ENCODE measurements at regions not wholly inside any gene's neighbourhood (a gene's known extent, or its start where the extent isn't known, plus 50 kb on each side); places are given as distances from the start of the nearest gene placed in this dataset.
"Not testable (repeated sequence)": the region's sequence is repeated elsewhere in the genome, so short reads cannot be mapped to it uniquely, and the experiment has no call there.

DNA sequence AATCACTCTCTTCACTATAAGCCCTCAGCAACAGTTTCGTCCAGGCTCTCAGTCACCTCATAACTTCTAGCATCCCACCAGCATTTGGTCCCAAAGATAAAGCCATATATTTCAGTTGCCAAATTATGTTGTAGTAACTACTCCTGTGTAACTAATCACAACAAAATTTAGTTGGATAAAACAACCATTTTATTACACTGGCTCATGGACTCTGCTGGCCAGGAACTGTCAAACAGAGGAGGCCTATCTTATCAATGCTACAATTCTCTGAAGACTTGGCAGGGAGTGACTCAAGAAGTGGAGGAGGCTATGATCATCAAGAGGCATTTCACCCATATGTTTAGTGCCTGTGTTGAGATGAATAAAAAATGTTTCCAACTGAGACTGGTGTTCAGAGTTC, 1082.3 kb upstream of the GJE1 start:
- Mint-ChIP-seq H3K27ac (no peak overlapping the region), H3K36me3 (no peaks in the 10 kb centered on the region), H3K4me1 (no peaks in the 10 kb centered on the region), H3K9me3 (peaks cover 0 to 2% (median 0%) of the 10 kb centered on the region in 3 donors), H3K27me3 (peaks cover 0 to 8% of the 10 kb centered on the region in 2 donors), H3K4me3 (no peak overlapping the region)
- ChIA-PET POLR2A (no interaction called here), CTCF (no interaction called here)
- H3K36me3 ChIP-seq (ENCODE audit: control insufficient read depth in 2 of 2, extremely low read depth in 1 of 2, insufficient read depth in 1 of 2, low read length in 1 of 2): no peaks in the 10 kb centered on the region
- H3K4me3 ChIP-seq (ENCODE audit: control insufficient read depth in 1 of 2, extremely low read depth in 1 of 2, low read length in 1 of 2): no peak overlapping the region
- no CpG with 5 or more reads among the region's 1 CpG for WGBS (ENCODE audit: insufficient coverage)
- H3K9me3 ChIP-seq: no peaks in the 10 kb centered on the region
- DNase-seq (no peak), ATAC-seq (replicated peaks in 1 of 4) (no peak)
- H3K27me3 ChIP-seq (replicated peaks in 1 of 2; ENCODE audit: control insufficient read depth in 2 of 2, extremely low read depth in 1 of 2, insufficient read depth in 2 of 2, low read length in 1 of 2): no peaks in the 10 kb centered on the region
- H3K4me1 ChIP-seq (ENCODE audit: control insufficient read depth in 1 of 2, extremely low read depth in 1 of 2, insufficient read depth in 2 of 2, low read length in 2 of 2): no peaks in the 10 kb centered on the region
- H3K27ac ChIP-seq (ENCODE audit: low read length): no peak overlapping the region

DNA sequence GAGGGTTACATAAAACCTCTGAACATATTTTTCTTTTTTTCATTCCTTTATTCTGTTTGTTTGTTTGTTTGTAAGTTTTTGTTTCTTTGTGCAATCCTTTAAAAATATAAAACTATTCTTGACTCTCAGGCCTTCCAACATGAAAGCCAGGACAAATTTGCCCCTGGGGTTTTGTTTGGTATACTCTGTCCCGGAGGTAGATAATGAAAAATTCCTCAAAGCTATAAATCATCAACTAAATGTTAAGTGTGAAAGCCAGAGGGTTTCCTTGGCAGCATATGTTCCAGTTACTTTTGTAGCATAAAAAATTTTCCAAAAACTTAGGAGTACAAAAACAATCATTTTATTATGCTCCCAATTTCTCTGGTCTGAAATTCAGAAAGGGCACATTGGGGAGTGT, 1084.3 kb upstream of the GJE1 start:
- no peak overlapping the region for H3K27ac Mint-ChIP-seq
- no peak overlapping the region for H3K4me3 Mint-ChIP-seq
- POLR2A ChIA-PET: no interaction called here
- H3K4me3 ChIP-seq (ENCODE audit: control insufficient read depth in 1 of 2, extremely low read depth in 1 of 2, low read length in 1 of 2): no peak overlapping the region
- H3K27ac ChIP-seq (ENCODE audit: low read length): no peak overlapping the region
- DNase-seq: no peak
- no peaks in the 10 kb centered on the region for H3K36me3 ChIP-seq (ENCODE audit: control insufficient read depth in 2 of 2, extremely low read depth in 1 of 2, insufficient read depth in 1 of 2, low read length in 1 of 2)
- H3K36me3 Mint-ChIP-seq: no peaks in the 10 kb centered on the region
- H3K27me3 ChIP-seq (replicated peaks in 1 of 2; ENCODE audit: control insufficient read depth in 2 of 2, extremely low read depth in 1 of 2, insufficient read depth in 2 of 2, low read length in 1 of 2): no peaks in the 10 kb centered on the region
- no peaks in the 10 kb centered on the region for H3K4me1 ChIP-seq (ENCODE audit: control insufficient read depth in 1 of 2, extremely low read depth in 1 of 2, insufficient read depth in 2 of 2, low read length in 2 of 2)
- no peak for ATAC-seq (replicated peaks in 1 of 4)
- WGBS (ENCODE audit: insufficient coverage): no CpG with 5 or more reads among the region's 1 CpG
- H3K9me3 ChIP-seq: no peaks in the 10 kb centered on the region
- peaks cover 0 to 2% (median 0%) of the 10 kb centered on the region in 3 donors for H3K9me3 Mint-ChIP-seq
- H3K4me1 Mint-ChIP-seq: no peaks in the 10 kb centered on the region
- CTCF ChIA-PET: interaction anchor here (0.6 to 0.8 kb wide), 2 partner anchors 13 to 854 kb away, joined by 5 to 6 read pairs; no protein-coding TSS in a partner anchor
- peaks cover 0 to 12% of the 10 kb centered on the region in 2 donors for H3K27me3 Mint-ChIP-seq

DNA sequence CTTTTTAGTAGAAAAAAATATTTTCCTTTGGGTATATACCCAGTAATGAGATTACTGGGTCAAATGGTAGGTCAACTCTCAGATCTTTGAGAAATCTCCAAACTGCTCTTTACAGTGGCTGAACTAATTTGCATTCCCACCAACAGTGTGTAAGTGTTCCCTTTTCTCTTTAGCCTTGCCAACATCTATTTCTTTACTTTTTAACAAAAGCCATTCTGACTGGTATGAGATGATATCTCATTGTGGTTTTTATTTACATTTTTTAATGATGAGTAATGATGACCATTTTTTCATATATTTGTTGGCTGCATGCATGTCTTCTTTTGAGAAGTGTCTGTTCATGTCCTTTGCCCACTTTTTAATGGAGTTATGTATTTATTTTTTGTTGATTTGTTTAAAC, 1086.2 kb upstream of the GJE1 start:
- ATAC-seq (replicated peaks in 1 of 4); H3K27me3 ChIP-seq (replicated peaks in 1 of 2; ENCODE audit: control insufficient read depth in 2 of 2, extremely low read depth in 1 of 2, insufficient read depth in 2 of 2, low read length in 1 of 2); H3K4me3 Mint-ChIP-seq; H3K27ac ChIP-seq (ENCODE audit: low read length); H3K4me1 ChIP-seq (ENCODE audit: control insufficient read depth in 1 of 2, extremely low read depth in 1 of 2, insufficient read depth in 2 of 2, low read length in 2 of 2); H3K4me1 Mint-ChIP-seq; H3K9me3 Mint-ChIP-seq; H3K4me3 ChIP-seq (ENCODE audit: control insufficient read depth in 1 of 2, extremely low read depth in 1 of 2, low read length in 1 of 2); POLR2A ChIA-PET; DNase-seq; H3K27ac Mint-ChIP-seq; H3K36me3 ChIP-seq (ENCODE audit: control insufficient read depth in 2 of 2, extremely low read depth in 1 of 2, insufficient read depth in 1 of 2, low read length in 1 of 2); H3K9me3 ChIP-seq; H3K36me3 Mint-ChIP-seq: not testable (repeated sequence)
- CTCF ChIA-PET: interaction anchor here in 1 of 2 donors (0.8 kb wide), 1 partner anchor 17 kb away, joined by 3 read pairs; no protein-coding TSS in a partner anchor
- peaks cover 0 to 12% of the 10 kb centered on the region in 2 donors for H3K27me3 Mint-ChIP-seq

DNA sequence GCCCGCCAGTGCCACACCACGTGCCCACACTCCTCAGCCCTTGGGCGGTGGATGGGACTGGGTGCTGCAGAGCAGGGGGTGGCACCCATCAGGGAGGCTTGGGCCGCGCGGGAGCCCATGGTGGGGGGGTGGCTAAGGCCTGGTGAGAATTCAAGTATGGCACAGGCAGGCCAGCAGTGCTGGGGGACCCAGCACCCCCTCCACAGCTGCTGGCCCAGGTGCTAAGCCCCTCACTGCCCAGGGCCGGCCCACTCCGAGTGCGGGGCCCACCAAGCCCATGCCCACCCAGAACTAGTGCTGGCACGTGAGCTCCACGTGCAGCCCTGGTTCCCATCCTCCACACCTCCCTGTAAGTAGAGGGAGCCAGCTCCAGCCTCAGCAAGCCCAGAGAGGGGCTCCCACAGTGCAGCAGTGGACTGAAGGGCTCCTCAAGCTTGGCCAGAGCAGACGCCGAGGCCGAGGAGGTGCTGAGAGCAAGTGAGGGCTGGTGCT, 1091.1 kb upstream of the GJE1 start:
- Histone ChIP-seq H3K27me3 (replicated peaks in 1 of 2; ENCODE audit: control insufficient read depth in 2 of 2, extremely low read depth in 1 of 2, insufficient read depth in 2 of 2, low read length in 1 of 2) (no peaks in the 10 kb centered on the region), H3K27ac (ENCODE audit: low read length) (no peak overlapping the region), H3K4me3 (ENCODE audit: control insufficient read depth in 1 of 2, extremely low read depth in 1 of 2, low read length in 1 of 2) (no peak overlapping the region), H3K4me1 (ENCODE audit: control insufficient read depth in 1 of 2, extremely low read depth in 1 of 2, insufficient read depth in 2 of 2, low read length in 2 of 2) (no peaks in the 10 kb centered on the region), H3K9me3 (no peaks in the 10 kb centered on the region), H3K36me3 (ENCODE audit: control insufficient read depth in 2 of 2, extremely low read depth in 1 of 2, insufficient read depth in 1 of 2, low read length in 1 of 2) (no peaks in the 10 kb centered on the region)
- Mint-ChIP-seq H3K4me3 (no peak overlapping the region), H3K27ac (no peak overlapping the region), H3K4me1 (no peaks in the 10 kb centered on the region), H3K27me3 (peaks cover 0 to 4% of the 10 kb centered on the region in 2 donors), H3K9me3 (peaks cover 3 to 11% (median 3%) of the 10 kb centered on the region in 3 donors), H3K36me3 (no peaks in the 10 kb centered on the region)
- DNase-seq: no peak
- ATAC-seq (replicated peaks in 1 of 4): peak in 1 of 4 experiments; percentile 24
- 82% methylated on average over 6 of the region's 14 CpGs for WGBS (ENCODE audit: insufficient coverage)
- ChIA-PET POLR2A (no interaction called here), CTCF (no interaction called here)

DNA sequence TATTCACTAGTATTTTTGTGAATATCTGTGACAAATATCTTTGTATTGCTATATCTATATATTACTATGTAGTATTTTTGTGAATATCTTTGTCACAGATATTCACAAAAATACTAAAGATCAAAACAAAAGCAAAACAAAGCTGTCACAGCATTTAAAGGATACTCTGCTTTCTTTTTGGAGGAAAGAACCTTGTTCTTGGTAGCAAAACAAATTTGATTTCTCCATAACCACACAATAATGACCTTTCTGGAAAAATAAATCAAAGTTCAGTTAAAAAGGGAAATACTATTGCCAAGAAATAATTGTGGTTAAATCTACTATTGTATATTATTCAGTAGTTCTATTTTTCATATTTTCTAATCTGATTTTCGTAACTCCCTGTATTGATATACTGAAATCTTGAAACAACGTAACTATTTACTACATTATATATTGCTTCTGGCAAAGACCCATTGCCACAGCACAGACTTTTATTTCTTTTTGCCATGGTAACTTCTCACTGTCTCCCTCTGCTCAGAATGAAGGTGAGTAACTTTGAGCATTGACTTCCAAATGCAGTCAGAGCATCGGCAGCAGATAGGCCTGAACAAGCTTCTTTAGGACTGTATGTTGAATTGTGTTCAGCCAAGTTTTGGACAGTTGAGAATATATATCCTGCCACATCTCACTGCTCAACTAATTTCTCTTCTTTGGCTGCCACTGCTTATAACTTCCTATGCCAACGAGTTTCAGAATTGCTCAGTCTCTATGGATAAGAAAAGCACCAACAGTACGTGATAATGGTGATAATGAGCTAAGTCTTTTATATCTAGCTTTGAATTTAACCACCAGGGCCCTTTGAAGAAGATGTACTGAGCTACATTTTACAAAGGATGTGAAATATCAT, 1097.2 kb upstream of the GJE1 start:
- no peak for ATAC-seq (replicated peaks in 1 of 4)
- Mint-ChIP-seq H3K27me3 (no peaks in the 10 kb centered on the region), H3K4me3 (no peak overlapping the region), H3K27ac (no peak overlapping the region), H3K9me3 (peaks cover 0 to 4% (median 3%) of the 10 kb centered on the region in 3 donors), H3K36me3 (no peaks in the 10 kb centered on the region), H3K4me1 (no peaks in the 10 kb centered on the region)
- no CpG with 5 or more reads among the region's 5 CpGs for WGBS (ENCODE audit: insufficient coverage)
- no peaks in the 10 kb centered on the region for H3K36me3 ChIP-seq (ENCODE audit: control insufficient read depth in 2 of 2, extremely low read depth in 1 of 2, insufficient read depth in 1 of 2, low read length in 1 of 2)
- H3K4me1 ChIP-seq (ENCODE audit: control insufficient read depth in 1 of 2, extremely low read depth in 1 of 2, insufficient read depth in 2 of 2, low read length in 2 of 2): no peaks in the 10 kb centered on the region
- DNase-seq: no peak
- H3K4me3 ChIP-seq (ENCODE audit: control insufficient read depth in 1 of 2, extremely low read depth in 1 of 2, low read length in 1 of 2): no peak overlapping the region
- H3K27me3 ChIP-seq (replicated peaks in 1 of 2; ENCODE audit: control insufficient read depth in 2 of 2, extremely low read depth in 1 of 2, insufficient read depth in 2 of 2, low read length in 1 of 2): no peaks in the 10 kb centered on the region
- H3K27ac ChIP-seq (ENCODE audit: low read length): no peak overlapping the region
- no peaks in the 10 kb centered on the region for H3K9me3 ChIP-seq
- ChIA-PET POLR2A (no interaction called here), CTCF (interaction anchor here in 1 of 2 donors (0.5 kb wide), 1 partner anchor 12 kb away, joined by 6 read pairs; no protein-coding TSS in a partner anchor)

DNA sequence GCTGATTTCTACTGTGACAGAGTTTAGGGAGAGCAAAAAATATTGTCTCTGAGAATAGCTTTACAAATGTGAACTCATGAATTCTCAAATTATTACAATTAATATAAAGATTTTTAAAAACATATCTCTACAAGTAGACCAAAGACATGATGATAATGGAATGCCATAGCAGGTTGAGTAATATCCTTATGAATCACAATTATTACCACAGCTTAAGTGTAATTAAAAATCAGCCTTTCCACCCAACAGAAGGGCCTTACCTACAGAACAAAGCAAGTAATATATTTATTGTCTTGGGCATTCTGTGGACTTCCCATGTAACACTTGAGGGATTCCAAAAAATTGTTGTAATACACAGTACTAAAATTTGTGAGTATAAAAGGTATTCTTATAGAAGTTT, 1099.6 kb upstream of the GJE1 start:
- Mint-ChIP-seq H3K4me3 (no peak overlapping the region), H3K27me3 (no peaks in the 10 kb centered on the region), H3K27ac (no peak overlapping the region), H3K36me3 (no peaks in the 10 kb centered on the region), H3K9me3 (no peaks in the 10 kb centered on the region), H3K4me1 (no peaks in the 10 kb centered on the region)
- CTCF ChIA-PET: no interaction called here
- no peak for ATAC-seq (replicated peaks in 1 of 4)
- H3K36me3 ChIP-seq (ENCODE audit: control insufficient read depth in 2 of 2, extremely low read depth in 1 of 2, insufficient read depth in 1 of 2, low read length in 1 of 2): no peaks in the 10 kb centered on the region
- no peak overlapping the region for H3K27ac ChIP-seq (ENCODE audit: low read length)
- no peaks in the 10 kb centered on the region for H3K4me1 ChIP-seq (ENCODE audit: control insufficient read depth in 1 of 2, extremely low read depth in 1 of 2, insufficient read depth in 2 of 2, low read length in 2 of 2)
- no peaks in the 10 kb centered on the region for H3K27me3 ChIP-seq (replicated peaks in 1 of 2; ENCODE audit: control insufficient read depth in 2 of 2, extremely low read depth in 1 of 2, insufficient read depth in 2 of 2, low read length in 1 of 2)
- no peak for DNase-seq
- no peaks in the 10 kb centered on the region for H3K9me3 ChIP-seq
- POLR2A ChIA-PET: no interaction called here
- H3K4me3 ChIP-seq (ENCODE audit: control insufficient read depth in 1 of 2, extremely low read depth in 1 of 2, low read length in 1 of 2): no peak overlapping the region

Measured in T-cell (primary cell).